ENCODE measurements at regions not wholly inside any gene's neighbourhood (a gene's known extent, or its start where the extent isn't known, plus 50 kb on each side); places are given as distances from the start of the nearest gene placed in this dataset.

GRCh38 chr18:2168022-2168421 is 403.3 kb downstream of the METTL4 start:
- no peaks in the 10 kb centered on the region for H3K9me3 ChIP-seq (ENCODE audit: control insufficient read depth, low read length)
- no peaks in the 10 kb centered on the region for H3K27me3 ChIP-seq (replicated peaks; ENCODE audit: control insufficient read depth, insufficient read depth, low read length, poor library complexity, severe bottlenecking)
- no peaks in the 10 kb centered on the region for H3K36me3 ChIP-seq (ENCODE audit: control insufficient read depth, insufficient read depth, low read length)
- no peak overlapping the region for H3K4me3 ChIP-seq (ENCODE audit: insufficient read depth, low read depth, low read length, poor library complexity, severe bottlenecking)
- DNase-seq: no peak
- H3K27ac ChIP-seq (ENCODE audit: insufficient read depth, low read length, poor library complexity, severe bottlenecking): no peak overlapping the region
- no peaks in the 10 kb centered on the region for H3K4me1 ChIP-seq (ENCODE audit: control insufficient read depth, insufficient read depth, low read length, poor library complexity, severe bottlenecking)

DNA sequence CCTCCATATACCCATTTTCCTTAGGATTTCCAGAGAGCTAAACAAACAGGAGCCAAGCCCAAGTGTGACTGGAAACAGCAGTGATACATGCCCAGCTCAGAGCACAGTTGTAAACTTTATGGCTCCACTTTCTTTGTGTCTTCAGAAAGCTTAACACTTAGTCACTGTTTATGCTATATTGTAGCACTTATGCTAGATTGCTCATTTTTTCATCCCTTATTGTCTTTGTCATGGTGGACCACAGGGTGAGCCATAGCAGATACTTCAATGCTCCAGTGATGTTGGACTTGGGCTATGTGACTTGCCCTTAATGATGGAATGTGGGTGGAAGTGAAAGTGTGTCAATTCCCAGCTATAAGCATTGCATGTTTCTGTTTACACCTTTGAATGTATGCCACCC is 401.6 kb downstream of the METTL4 start:
- H3K9me3 ChIP-seq (ENCODE audit: control insufficient read depth, low read length): no peaks in the 10 kb centered on the region
- H3K27ac ChIP-seq (ENCODE audit: insufficient read depth, low read length, poor library complexity, severe bottlenecking): no peak overlapping the region
- no peak for DNase-seq
- no peaks in the 10 kb centered on the region for H3K4me1 ChIP-seq (ENCODE audit: control insufficient read depth, insufficient read depth, low read length, poor library complexity, severe bottlenecking)
- no peaks in the 10 kb centered on the region for H3K27me3 ChIP-seq (replicated peaks; ENCODE audit: control insufficient read depth, insufficient read depth, low read length, poor library complexity, severe bottlenecking)
- H3K36me3 ChIP-seq (ENCODE audit: control insufficient read depth, insufficient read depth, low read length): no peaks in the 10 kb centered on the region
- no peak overlapping the region for H3K4me3 ChIP-seq (ENCODE audit: insufficient read depth, low read depth, low read length, poor library complexity, severe bottlenecking)

DNA sequence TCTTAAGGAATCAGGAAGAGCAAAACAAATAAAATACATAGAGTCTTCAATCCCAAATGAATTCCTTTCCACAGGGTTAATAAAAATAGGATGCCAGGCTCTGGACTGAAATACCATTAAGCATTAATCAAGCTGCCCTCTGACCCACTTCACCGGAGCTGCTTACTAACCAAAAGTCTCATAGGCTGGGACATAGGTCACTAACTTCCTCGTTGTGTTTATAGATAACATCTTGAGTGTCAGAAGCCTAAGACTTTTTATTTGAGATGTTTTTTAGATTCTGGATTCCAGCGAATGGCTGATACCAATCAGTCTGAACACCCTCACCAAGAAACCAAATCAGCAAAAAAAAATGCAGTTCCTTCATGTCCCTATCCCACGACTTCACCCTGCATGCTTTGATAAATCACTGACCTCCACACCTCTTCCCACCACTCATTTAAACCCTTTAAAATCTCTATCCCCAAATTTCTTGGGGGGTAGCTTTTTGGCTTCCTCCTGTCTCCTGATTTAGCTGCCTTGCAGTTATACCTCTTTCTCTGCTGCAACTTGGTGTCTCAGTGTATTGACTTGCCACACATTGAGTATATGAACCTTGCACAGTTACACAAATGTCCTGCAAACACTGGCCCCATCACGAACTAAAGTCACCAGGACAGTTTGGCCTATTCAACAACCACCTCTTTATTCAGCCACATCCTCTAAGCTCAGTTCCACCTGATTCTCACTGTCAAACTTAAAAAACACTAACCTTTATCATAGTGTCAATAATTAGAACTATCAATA is 399.3 kb downstream of the METTL4 start:
- no peak for DNase-seq
- Histone ChIP-seq H3K9me3 (ENCODE audit: control insufficient read depth, low read length) (no peaks in the 10 kb centered on the region), H3K36me3 (ENCODE audit: control insufficient read depth, insufficient read depth, low read length) (no peaks in the 10 kb centered on the region), H3K4me3 (ENCODE audit: insufficient read depth, low read depth, low read length, poor library complexity, severe bottlenecking) (no peak overlapping the region), H3K27ac (ENCODE audit: insufficient read depth, low read length, poor library complexity, severe bottlenecking) (no peak overlapping the region), H3K27me3 (replicated peaks; ENCODE audit: control insufficient read depth, insufficient read depth, low read length, poor library complexity, severe bottlenecking) (no peaks in the 10 kb centered on the region), H3K4me1 (ENCODE audit: control insufficient read depth, insufficient read depth, low read length, poor library complexity, severe bottlenecking) (no peaks in the 10 kb centered on the region)

DNA sequence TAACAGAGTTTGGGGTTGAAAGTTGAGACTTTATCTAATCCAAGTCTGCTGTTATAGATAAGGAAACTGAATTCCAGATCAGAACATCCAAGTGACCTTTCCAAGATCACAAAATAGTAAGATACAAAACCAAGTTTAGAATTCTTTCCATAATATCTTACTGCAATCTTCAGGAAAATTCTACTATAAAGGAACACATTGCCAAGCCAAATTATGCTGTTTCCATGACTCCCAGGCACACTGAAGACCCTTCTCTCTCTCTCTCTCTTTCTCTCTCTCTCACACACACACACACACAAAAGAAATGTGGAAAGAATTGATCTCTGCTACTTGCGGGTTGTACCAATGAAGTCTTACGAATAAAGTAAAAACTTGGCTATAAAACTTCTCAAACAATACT is 398.4 kb downstream of the METTL4 start:
- Histone ChIP-seq H3K9me3 (ENCODE audit: control insufficient read depth, low read length) (no peaks in the 10 kb centered on the region), H3K27me3 (replicated peaks; ENCODE audit: control insufficient read depth, insufficient read depth, low read length, poor library complexity, severe bottlenecking) (no peaks in the 10 kb centered on the region), H3K27ac (ENCODE audit: insufficient read depth, low read length, poor library complexity, severe bottlenecking) (no peak overlapping the region), H3K4me3 (ENCODE audit: insufficient read depth, low read depth, low read length, poor library complexity, severe bottlenecking) (no peak overlapping the region), H3K36me3 (ENCODE audit: control insufficient read depth, insufficient read depth, low read length) (no peaks in the 10 kb centered on the region), H3K4me1 (ENCODE audit: control insufficient read depth, insufficient read depth, low read length, poor library complexity, severe bottlenecking) (no peaks in the 10 kb centered on the region)
- no peak for DNase-seq

- Histone ChIP-seq H3K9me3 (ENCODE audit: control insufficient read depth, low read length) (no peaks in the 10 kb centered on the region), H3K4me3 (ENCODE audit: insufficient read depth, low read depth, low read length, poor library complexity, severe bottlenecking) (no peak overlapping the region), H3K36me3 (ENCODE audit: control insufficient read depth, insufficient read depth, low read length) (no peaks in the 10 kb centered on the region), H3K27me3 (replicated peaks; ENCODE audit: control insufficient read depth, insufficient read depth, low read length, poor library complexity, severe bottlenecking) (no peaks in the 10 kb centered on the region), H3K27ac (ENCODE audit: insufficient read depth, low read length, poor library complexity, severe bottlenecking) (no peak overlapping the region), H3K4me1 (ENCODE audit: control insufficient read depth, insufficient read depth, low read length, poor library complexity, severe bottlenecking) (no peaks in the 10 kb centered on the region)
- no peak for DNase-seq
Measured at GRCh38 chr18:2173486-2173885, 397.8 kb downstream of the METTL4 start.

DNA sequence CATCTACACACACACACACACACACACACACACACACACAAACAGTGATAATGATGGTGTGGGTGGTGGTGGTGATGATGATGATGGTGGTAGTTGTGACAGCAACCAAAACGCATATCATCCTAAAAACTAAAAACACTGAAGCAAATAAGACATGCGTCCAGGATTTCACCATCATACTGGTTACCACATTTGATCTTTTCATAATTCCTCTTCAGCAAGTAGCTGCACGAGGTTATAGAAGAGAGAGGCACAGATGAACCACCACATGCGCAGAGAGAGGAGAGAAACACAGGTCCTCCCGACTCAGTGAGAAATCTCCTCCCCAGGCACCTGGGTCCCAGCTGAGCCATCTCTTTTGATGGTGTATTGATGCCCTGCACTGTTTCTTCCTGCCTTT is 393.3 kb downstream of the METTL4 start:
- Histone ChIP-seq H3K27ac (ENCODE audit: insufficient read depth, low read length, poor library complexity, severe bottlenecking) (no peak overlapping the region), H3K27me3 (replicated peaks; ENCODE audit: control insufficient read depth, insufficient read depth, low read length, poor library complexity, severe bottlenecking) (no peaks in the 10 kb centered on the region), H3K4me3 (ENCODE audit: insufficient read depth, low read depth, low read length, poor library complexity, severe bottlenecking) (no peak overlapping the region), H3K9me3 (ENCODE audit: control insufficient read depth, low read length) (no peaks in the 10 kb centered on the region), H3K4me1 (ENCODE audit: control insufficient read depth, insufficient read depth, low read length, poor library complexity, severe bottlenecking) (no peaks in the 10 kb centered on the region), H3K36me3 (ENCODE audit: control insufficient read depth, insufficient read depth, low read length) (no peaks in the 10 kb centered on the region)
- no peak for DNase-seq

DNA sequence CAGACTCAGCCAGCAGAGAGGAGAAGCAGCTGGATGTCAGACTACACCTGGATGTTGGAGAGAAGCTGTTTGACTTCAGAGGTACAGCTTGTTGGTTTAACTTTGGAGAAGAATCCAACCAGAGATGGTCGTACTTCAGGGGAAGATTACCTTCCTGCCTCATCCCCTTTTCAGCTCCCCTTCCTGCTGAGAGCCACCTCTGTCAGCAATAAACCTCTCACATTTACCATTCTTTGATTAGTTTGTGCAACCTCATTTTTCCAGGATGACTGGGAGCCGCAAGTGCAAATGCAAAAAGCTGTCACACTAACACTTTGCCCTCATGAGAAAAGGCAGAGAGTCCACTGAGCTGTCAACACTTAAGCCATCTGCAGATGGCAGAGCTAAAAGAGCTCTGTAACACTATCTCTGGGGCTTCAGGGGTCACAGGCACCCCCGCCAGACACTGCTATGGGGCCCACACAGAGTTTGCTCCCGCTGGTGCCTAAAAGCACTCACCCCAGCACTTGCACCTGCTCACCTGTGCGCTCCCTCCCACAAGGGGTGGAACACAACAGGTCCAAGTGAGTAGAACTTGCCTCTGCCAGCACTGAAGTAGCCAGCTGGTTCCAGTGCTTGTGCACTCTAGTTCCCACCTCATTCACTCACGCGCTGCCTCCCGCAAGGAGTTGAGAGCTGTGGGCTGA is 391.7 kb downstream of the METTL4 start:
- no peak for DNase-seq
- H3K4me3 ChIP-seq (ENCODE audit: insufficient read depth, low read depth, low read length, poor library complexity, severe bottlenecking): no peak overlapping the region
- no peaks in the 10 kb centered on the region for H3K9me3 ChIP-seq (ENCODE audit: control insufficient read depth, low read length)
- H3K27me3 ChIP-seq (replicated peaks; ENCODE audit: control insufficient read depth, insufficient read depth, low read length, poor library complexity, severe bottlenecking): no peaks in the 10 kb centered on the region
- no peaks in the 10 kb centered on the region for H3K36me3 ChIP-seq (ENCODE audit: control insufficient read depth, insufficient read depth, low read length)
- H3K4me1 ChIP-seq (ENCODE audit: control insufficient read depth, insufficient read depth, low read length, poor library complexity, severe bottlenecking): no peaks in the 10 kb centered on the region
- no peak overlapping the region for H3K27ac ChIP-seq (ENCODE audit: insufficient read depth, low read length, poor library complexity, severe bottlenecking)

GRCh38 chr18:2180586-2180985 is 390.7 kb downstream of the METTL4 start:
- Histone ChIP-seq H3K9me3 (ENCODE audit: control insufficient read depth, low read length) (no peaks in the 10 kb centered on the region), H3K36me3 (ENCODE audit: control insufficient read depth, insufficient read depth, low read length) (no peaks in the 10 kb centered on the region), H3K27ac (ENCODE audit: insufficient read depth, low read length, poor library complexity, severe bottlenecking) (no peak overlapping the region), H3K27me3 (replicated peaks; ENCODE audit: control insufficient read depth, insufficient read depth, low read length, poor library complexity, severe bottlenecking) (no peaks in the 10 kb centered on the region), H3K4me3 (ENCODE audit: insufficient read depth, low read depth, low read length, poor library complexity, severe bottlenecking) (no peak overlapping the region), H3K4me1 (ENCODE audit: control insufficient read depth, insufficient read depth, low read length, poor library complexity, severe bottlenecking) (no peaks in the 10 kb centered on the region)
- DNase-seq: no peak

DNA sequence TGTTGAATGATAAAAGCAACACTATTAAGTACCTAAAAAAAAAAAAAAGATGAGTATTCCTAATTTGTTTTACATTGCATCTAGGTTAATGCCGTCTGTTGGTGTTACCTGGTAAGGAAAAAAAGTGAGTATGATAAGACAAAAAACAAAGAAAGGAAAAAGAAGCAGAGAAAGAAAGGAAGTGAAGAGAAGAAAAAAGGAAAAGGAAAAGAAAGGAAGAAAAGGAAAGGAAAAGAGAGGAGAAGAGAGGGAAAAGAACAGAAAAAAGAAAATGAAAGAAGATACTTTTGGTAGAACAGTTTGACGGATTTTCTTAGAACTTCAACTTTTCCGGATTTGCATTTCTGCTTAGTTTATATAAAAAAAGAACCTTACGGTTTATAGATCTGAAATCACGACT is 387.9 kb downstream of the METTL4 start:
- Histone ChIP-seq H3K27me3 (replicated peaks; ENCODE audit: control insufficient read depth, insufficient read depth, low read length, poor library complexity, severe bottlenecking) (no peaks in the 10 kb centered on the region), H3K4me1 (ENCODE audit: control insufficient read depth, insufficient read depth, low read length, poor library complexity, severe bottlenecking) (no peaks in the 10 kb centered on the region), H3K36me3 (ENCODE audit: control insufficient read depth, insufficient read depth, low read length) (no peaks in the 10 kb centered on the region), H3K4me3 (ENCODE audit: insufficient read depth, low read depth, low read length, poor library complexity, severe bottlenecking) (no peak overlapping the region), H3K27ac (ENCODE audit: insufficient read depth, low read length, poor library complexity, severe bottlenecking) (no peak overlapping the region), H3K9me3 (ENCODE audit: control insufficient read depth, low read length) (no peaks in the 10 kb centered on the region)
- no peak for DNase-seq

DNA sequence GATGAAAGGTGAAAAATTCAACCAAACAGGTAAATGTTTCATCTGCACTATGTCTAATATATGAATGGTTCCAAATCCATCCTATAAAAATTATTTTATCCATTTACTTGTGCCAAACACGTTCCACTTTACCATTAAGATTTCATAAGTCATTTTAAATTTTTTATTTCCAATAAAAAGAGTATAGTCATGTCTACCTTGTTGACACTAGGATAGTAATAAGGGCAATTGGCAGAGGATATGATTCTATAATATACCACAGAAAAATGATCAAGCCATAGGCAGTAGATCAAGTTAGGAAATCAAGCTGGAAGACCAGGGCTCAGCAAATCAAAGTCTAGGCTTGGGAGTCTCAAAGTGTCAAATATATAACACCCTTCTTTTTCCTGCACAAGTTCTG is 384.3 kb downstream of the METTL4 start:
- Histone ChIP-seq H3K4me3 (ENCODE audit: insufficient read depth, low read depth, low read length, poor library complexity, severe bottlenecking) (no peak overlapping the region), H3K27me3 (replicated peaks; ENCODE audit: control insufficient read depth, insufficient read depth, low read length, poor library complexity, severe bottlenecking) (no peaks in the 10 kb centered on the region), H3K36me3 (ENCODE audit: control insufficient read depth, insufficient read depth, low read length) (no peaks in the 10 kb centered on the region), H3K27ac (ENCODE audit: insufficient read depth, low read length, poor library complexity, severe bottlenecking) (no peak overlapping the region), H3K4me1 (ENCODE audit: control insufficient read depth, insufficient read depth, low read length, poor library complexity, severe bottlenecking) (no peaks in the 10 kb centered on the region), H3K9me3 (ENCODE audit: control insufficient read depth, low read length) (no peaks in the 10 kb centered on the region)
- DNase-seq: no peak
